Keratinocyte (primary cell): ENCODE measurements at regions not wholly inside any gene's neighbourhood (a gene's known extent, or its start where the extent isn't known, plus 50 kb on each side); places are given as distances from the start of the nearest gene placed in this dataset.

Experiments used
- EZH2 ChIP-seq: IDR thresholded peaks from one replicate; pipeline ENCODE4 v1.6.1; 2012; ENCODE audit warnings: inconsistent platforms, mild to moderate bottlenecking, low read length, moderate library complexity
- TF ChIP-seq, protein P1 (sequence below), 3 experiments: IDR thresholded peaks in 1 of 3; conservative IDR thresholded peaks in 1 of 3; optimal IDR thresholded peaks in 1 of 3; 2 replicates in 2 of 3; 3 replicates in 1 of 3; pipeline versions ENCODE3 to v1.5.1; 2011; ENCODE audit warnings: low read length in 3 of 3, mild to moderate bottlenecking in 3 of 3, moderate library complexity in 2 of 3, control low read depth in 1 of 3, inconsistent platforms in 1 of 3; ENCODE audit not compliant: insufficient read depth in 2 of 3; ENCODE audit errors: extremely low read depth in 1 of 3

DNA sequence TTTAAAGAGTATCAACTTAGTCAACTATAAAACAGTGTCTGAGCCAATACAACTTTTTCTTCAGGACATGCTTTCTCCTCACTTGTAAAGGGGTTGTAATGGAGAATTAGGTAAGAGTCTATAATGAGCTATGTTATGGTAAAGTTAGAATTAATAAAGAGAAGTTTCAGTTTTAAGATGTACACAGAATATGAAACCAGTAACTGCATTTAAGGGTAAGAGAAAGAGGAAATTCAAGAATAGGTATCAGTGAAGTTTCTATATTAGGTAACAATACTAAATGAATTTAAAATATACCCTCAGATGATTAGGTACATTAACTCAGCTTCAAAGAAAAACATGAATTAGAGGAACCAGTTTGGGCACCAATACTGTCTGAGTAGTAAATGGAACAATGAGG is 1444.3 kb upstream of the ADGRB3 start:
- TF ChIP-seq, protein P1, sequence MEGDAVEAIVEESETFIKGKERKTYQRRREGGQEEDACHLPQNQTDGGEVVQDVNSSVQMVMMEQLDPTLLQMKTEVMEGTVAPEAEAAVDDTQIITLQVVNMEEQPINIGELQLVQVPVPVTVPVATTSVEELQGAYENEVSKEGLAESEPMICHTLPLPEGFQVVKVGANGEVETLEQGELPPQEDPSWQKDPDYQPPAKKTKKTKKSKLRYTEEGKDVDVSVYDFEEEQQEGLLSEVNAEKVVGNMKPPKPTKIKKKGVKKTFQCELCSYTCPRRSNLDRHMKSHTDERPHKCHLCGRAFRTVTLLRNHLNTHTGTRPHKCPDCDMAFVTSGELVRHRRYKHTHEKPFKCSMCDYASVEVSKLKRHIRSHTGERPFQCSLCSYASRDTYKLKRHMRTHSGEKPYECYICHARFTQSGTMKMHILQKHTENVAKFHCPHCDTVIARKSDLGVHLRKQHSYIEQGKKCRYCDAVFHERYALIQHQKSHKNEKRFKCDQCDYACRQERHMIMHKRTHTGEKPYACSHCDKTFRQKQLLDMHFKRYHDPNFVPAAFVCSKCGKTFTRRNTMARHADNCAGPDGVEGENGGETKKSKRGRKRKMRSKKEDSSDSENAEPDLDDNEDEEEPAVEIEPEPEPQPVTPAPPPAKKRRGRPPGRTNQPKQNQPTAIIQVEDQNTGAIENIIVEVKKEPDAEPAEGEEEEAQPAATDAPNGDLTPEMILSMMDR (optimal IDR thresholded peaks at IDR 0.05 in 1 of 3, IDR thresholded peaks at IDR 0.05 in 1 of 3, conservative IDR thresholded peaks at IDR 0.05 in 1 of 3; ENCODE audit: extremely low read depth in 1 of 3, insufficient read depth in 2 of 3, low read length in 3 of 3), result no peak
- no peak for TF ChIP-seq EZH2
